CD4-positive, CD25-positive, alpha-beta regulatory T cell (primary cell): ENCODE measurements at regions not wholly inside any gene's neighbourhood (a gene's known extent, or its start where the extent isn't known, plus 50 kb on each side); places are given as distances from the start of the nearest gene placed in this dataset.

Experiments
- ATAC-seq, 2 donors: fragments of 150-1000 bp; cut with Tn5 transposase; one replicate each; pipeline ENCODE4 v1.10.0; 2021; ENCODE audit warnings: low read depth in 2 of 2, moderate number of reproducible peaks in 2 of 2, moderate library complexity in 1 of 2
- DNase-seq, 3 donors: peaks; one replicate each; pipeline versions ENCODE4 v3.0.0 to v3.0.0-alpha.2; 2012 to 2022; ENCODE audit warnings: mixed read lengths in 1 of 3
- H3K27ac ChIP-seq: one replicate; pipeline ENCODE4 v1.7.0; 2013; ENCODE audit warnings: mild to moderate bottlenecking, low read length; ENCODE audit not compliant: insufficient read depth, poor library complexity, severe bottlenecking
- H3K27me3 ChIP-seq: one replicate; pipeline ENCODE4 v1.7.0; 2013; ENCODE audit warnings: low read length; ENCODE audit not compliant: control insufficient read depth, insufficient read depth
- H3K36me3 ChIP-seq: one replicate; pipeline ENCODE4 v1.7.0; 2013; ENCODE audit warnings: mild to moderate bottlenecking, low read length, moderate library complexity; ENCODE audit not compliant: control insufficient read depth, insufficient read depth
- H3K4me1 ChIP-seq: 2 replicates; pipeline ENCODE4 v1.7.0; 2013; ENCODE audit warnings: mild to moderate bottlenecking, low read length; ENCODE audit not compliant: insufficient read depth, control insufficient read depth, poor library complexity, severe bottlenecking
- H3K4me3 ChIP-seq: one replicate; pipeline ENCODE4 v1.7.0; 2013; ENCODE audit warnings: low read depth, mild to moderate bottlenecking, low read length, moderate library complexity
- H3K9me3 ChIP-seq, 2 experiments: 1 replicate in 1 of 2; 2 replicates in 1 of 2; pipeline ENCODE4 v1.7.0; 2013; ENCODE audit warnings: low read length in 2 of 2, mild to moderate bottlenecking in 1 of 2, moderate library complexity in 1 of 2; ENCODE audit not compliant: control insufficient read depth in 2 of 2
- H3K27ac Mint-ChIP-seq, 3 donors: one replicate each; pipeline ENCODE4 v1.8.0; 2020 to 2022; ENCODE audit warnings: mild to moderate bottlenecking in 3 of 3, mixed read lengths in 3 of 3, moderate library complexity in 2 of 3
- H3K27me3 Mint-ChIP-seq: one replicate; pipeline ENCODE4 v1.8.0; 2022; ENCODE audit warnings: mild to moderate bottlenecking, mixed read lengths
- H3K36me3 Mint-ChIP-seq: one replicate; pipeline ENCODE4 v1.8.0; 2020; ENCODE audit warnings: mixed read lengths
- H3K4me1 Mint-ChIP-seq, 4 donors: one replicate each; pipeline ENCODE4 v1.8.0; 2020 to 2022; ENCODE audit warnings: mixed read lengths in 4 of 4, mild to moderate bottlenecking in 1 of 4
- H3K4me3 Mint-ChIP-seq, 4 donors: one replicate each; pipeline ENCODE4 v1.8.0; 2020 to 2022; ENCODE audit warnings: mild to moderate bottlenecking in 4 of 4, mixed read lengths in 4 of 4, moderate library complexity in 3 of 4
- H3K9me3 Mint-ChIP-seq, 7 donors: one replicate each; pipeline ENCODE4 v1.8.0; 2020 to 2022; ENCODE audit warnings: mixed read lengths in 7 of 7, mild to moderate bottlenecking in 3 of 7, moderate library complexity in 2 of 7

DNA sequence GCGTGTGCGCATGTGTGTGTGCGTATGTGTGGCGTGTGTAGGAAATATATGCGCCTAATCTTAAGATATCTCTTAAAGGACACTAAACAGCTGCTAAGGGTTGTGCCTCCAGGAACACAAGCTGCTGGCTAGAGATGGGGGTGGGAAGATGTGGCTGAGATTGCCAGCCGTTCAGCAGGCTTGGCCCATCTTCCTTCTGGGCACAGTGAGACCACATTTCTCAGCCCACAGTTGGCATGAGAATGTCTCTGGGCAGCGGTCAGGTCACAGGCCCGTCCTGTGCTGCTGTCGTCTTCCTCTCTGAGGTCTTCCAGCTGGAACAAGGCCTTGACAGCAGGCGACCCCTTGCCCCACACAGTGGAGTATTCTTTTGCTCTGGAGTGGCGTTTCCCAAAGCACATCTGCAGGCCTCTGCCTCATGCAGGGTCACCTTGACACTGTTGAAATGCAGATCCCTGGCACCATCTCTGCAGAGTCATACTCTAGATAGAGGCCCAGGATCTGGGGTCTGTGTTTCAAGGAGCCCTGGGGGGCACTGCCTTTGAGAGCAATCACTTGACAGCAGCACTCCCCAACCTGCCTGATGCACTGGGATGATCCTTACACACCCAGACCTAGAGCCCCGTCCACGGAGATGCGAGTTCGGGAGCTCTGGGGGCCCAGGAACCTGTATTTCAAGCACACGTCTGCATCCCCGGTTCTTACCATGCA lies 335.5 kb upstream of the SFSWAP start:
- Histone ChIP-seq H3K4me3 (no peak overlapping the region), H3K4me1 (no peaks in the 10 kb centered on the region), H3K27ac (no peak overlapping the region), H3K36me3 (no peaks in the 10 kb centered on the region), H3K9me3 (no peaks in the 10 kb centered on the region), H3K27me3 (no peaks in the 10 kb centered on the region)
- H3K27ac Mint-ChIP-seq: no peak overlapping the region
- DNase-seq (no peak), ATAC-seq (no peak)
- no peaks in the 10 kb centered on the region for H3K9me3 Mint-ChIP-seq
- H3K27me3 Mint-ChIP-seq: no peaks in the 10 kb centered on the region
- H3K4me3 Mint-ChIP-seq: no peak overlapping the region
- no peaks in the 10 kb centered on the region for H3K36me3 Mint-ChIP-seq
- H3K4me1 Mint-ChIP-seq: no peaks in the 10 kb centered on the region

DNA sequence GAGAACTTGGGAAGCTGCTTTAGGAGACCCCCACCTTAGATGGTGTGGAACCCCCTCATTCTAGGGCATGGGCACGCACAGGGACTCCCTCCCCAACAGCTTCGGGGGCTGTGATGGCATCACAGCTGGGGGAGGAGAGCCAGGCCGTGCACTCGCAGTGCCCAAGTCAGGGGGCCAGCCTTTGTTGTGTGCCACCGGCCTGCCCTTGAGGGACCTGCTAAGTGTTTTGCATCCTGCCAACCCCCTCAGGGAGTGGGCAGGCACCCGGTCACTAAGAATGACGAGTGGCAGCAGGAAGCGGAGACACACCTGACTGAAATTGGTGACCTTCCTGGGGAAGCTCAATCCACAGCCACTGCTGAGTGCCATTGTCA lies 334.9 kb upstream of the SFSWAP start:
- Histone ChIP-seq H3K9me3 (no peaks in the 10 kb centered on the region), H3K27ac (no peak overlapping the region), H3K36me3 (no peaks in the 10 kb centered on the region), H3K4me3 (no peak overlapping the region), H3K27me3 (no peaks in the 10 kb centered on the region), H3K4me1 (no peaks in the 10 kb centered on the region)
- Mint-ChIP-seq H3K27me3 (no peaks in the 10 kb centered on the region), H3K4me3 (no peak overlapping the region), H3K4me1 (no peaks in the 10 kb centered on the region), H3K9me3 (no peaks in the 10 kb centered on the region), H3K27ac (no peak overlapping the region), H3K36me3 (no peaks in the 10 kb centered on the region)
- DNase-seq (no peak), ATAC-seq (no peak)

DNA sequence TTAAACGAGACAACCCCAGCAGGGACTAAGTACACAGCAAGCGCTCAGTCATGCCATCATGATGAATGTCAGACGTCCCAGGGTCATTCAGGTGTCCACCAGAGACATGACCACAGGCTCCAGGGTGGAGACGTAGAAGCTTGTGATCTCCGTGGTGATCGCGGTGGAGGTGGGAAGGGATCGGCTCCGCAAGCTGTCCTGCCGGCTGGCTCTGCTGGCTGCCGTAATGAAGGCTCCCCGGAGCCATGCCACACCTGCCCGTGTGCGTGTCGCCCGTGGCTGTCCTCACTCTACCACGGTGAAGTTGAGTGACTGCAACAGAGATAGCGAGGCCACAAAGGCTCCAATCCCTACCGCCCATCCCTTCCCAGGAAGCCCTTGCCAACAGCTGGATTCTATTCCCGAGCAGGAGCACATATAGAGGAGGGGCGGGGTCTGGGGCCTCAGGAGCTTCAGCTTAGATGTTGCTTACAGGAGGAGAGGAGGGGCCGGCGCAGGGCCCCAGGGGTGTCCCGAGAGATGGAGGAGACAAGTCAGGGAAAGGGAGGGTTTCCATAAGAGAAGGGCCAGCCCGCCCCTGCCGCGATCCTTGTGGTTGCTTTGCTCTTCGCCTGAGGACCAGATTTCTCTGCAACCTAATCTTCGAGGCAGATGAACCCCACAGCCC lies 332.6 kb upstream of the SFSWAP start:
- Histone ChIP-seq H3K9me3 (no peaks in the 10 kb centered on the region), H3K36me3 (no peaks in the 10 kb centered on the region), H3K4me1 (no peaks in the 10 kb centered on the region), H3K27me3 (no peaks in the 10 kb centered on the region), H3K27ac (no peak overlapping the region), H3K4me3 (no peak overlapping the region)
- Mint-ChIP-seq H3K27ac (no peak overlapping the region), H3K9me3 (no peaks in the 10 kb centered on the region), H3K4me3 (no peak overlapping the region), H3K36me3 (no peaks in the 10 kb centered on the region), H3K27me3 (peaks cover 1% of the 10 kb centered on the region), H3K4me1 (no peaks in the 10 kb centered on the region)
- ATAC-seq (no peak), DNase-seq (no peak)

DNA sequence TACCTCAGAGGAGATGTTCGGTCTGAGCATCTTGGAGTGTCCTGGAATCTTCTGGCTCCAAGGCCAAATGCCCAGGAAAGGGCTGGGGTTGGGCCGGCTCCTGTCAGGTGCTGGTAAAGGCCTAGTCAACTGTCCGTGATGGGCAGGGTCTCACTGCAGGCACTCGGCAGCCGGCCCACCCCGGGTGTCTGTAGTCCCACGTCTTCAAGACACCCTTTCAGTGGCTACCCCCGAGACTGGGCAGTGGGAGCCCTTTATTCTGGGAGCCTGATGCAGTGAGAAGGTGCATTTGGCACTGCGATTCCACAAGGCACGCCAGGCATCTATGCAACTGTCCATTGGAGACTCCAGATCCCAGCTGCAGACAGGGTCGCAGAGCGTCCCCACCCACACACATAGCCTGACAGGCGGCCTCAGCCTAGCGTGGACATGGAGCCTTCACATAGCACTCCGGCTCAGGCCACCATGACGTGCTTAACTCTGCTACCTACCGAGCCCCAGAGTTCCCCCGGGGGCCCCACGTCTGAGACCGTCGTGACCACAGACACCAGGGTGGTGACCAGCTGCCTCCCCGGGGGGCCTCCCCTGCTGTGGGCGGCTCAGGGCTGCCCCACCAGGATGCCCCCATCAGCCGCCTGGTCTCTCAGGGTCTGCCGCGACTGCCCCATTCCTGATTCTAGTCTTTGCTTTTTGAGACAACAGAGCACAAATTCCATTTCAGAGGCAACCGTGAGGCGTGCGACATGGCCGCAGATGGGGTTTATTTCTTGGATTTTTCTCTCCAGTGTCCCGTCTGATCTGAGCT lies 331.8 kb upstream of the SFSWAP start:
- H3K9me3 ChIP-seq: no peaks in the 10 kb centered on the region

DNA sequence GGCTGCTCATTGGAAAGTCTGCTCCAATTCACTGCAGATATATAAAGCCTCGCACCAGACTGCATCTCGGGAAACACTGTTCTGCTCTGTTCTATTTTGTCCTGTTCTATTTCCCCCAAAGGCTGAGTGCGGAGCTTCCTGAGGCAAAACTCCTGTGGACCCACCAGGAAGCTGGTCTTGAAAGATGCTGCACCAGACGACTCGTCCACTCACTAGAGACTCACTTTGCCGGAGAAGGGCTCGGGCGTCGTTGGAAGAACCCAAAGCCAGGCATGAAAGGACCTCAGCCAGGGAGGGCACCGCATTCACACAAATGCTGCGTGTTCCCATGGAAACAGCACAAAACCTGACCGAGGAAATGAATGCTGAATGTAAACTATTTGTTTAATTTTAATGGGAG lies 331.2 kb upstream of the SFSWAP start:
- H3K27ac ChIP-seq: no peak overlapping the region
- peaks cover 4% of the 10 kb centered on the region for H3K27me3 Mint-ChIP-seq
- no peaks in the 10 kb centered on the region for H3K36me3 Mint-ChIP-seq
- no peaks in the 10 kb centered on the region for H3K4me1 ChIP-seq
- no peak overlapping the region for H3K27ac Mint-ChIP-seq
- no peaks in the 10 kb centered on the region for H3K4me1 Mint-ChIP-seq
- no peaks in the 10 kb centered on the region for H3K9me3 ChIP-seq
- no peaks in the 10 kb centered on the region for H3K36me3 ChIP-seq
- ATAC-seq: no peak
- H3K4me3 Mint-ChIP-seq: no peak overlapping the region
- no peak overlapping the region for H3K4me3 ChIP-seq
- H3K27me3 ChIP-seq: no peaks in the 10 kb centered on the region
- H3K9me3 Mint-ChIP-seq: no peaks in the 10 kb centered on the region
- no peak for DNase-seq

More for the DNA sequence above, 331.8 kb upstream of the SFSWAP start:
- Histone ChIP-seq H3K4me1 (no peaks in the 10 kb centered on the region), H3K27ac (no peak overlapping the region), H3K4me3 (no peak overlapping the region), H3K27me3 (no peaks in the 10 kb centered on the region), H3K36me3 (no peaks in the 10 kb centered on the region)
- Mint-ChIP-seq H3K9me3 (no peaks in the 10 kb centered on the region), H3K27me3 (peaks cover 4% of the 10 kb centered on the region), H3K36me3 (no peaks in the 10 kb centered on the region), H3K4me3 (no peak overlapping the region), H3K27ac (no peak overlapping the region), H3K4me1 (no peaks in the 10 kb centered on the region)
- no peak for DNase-seq
- ATAC-seq: no peak

DNA sequence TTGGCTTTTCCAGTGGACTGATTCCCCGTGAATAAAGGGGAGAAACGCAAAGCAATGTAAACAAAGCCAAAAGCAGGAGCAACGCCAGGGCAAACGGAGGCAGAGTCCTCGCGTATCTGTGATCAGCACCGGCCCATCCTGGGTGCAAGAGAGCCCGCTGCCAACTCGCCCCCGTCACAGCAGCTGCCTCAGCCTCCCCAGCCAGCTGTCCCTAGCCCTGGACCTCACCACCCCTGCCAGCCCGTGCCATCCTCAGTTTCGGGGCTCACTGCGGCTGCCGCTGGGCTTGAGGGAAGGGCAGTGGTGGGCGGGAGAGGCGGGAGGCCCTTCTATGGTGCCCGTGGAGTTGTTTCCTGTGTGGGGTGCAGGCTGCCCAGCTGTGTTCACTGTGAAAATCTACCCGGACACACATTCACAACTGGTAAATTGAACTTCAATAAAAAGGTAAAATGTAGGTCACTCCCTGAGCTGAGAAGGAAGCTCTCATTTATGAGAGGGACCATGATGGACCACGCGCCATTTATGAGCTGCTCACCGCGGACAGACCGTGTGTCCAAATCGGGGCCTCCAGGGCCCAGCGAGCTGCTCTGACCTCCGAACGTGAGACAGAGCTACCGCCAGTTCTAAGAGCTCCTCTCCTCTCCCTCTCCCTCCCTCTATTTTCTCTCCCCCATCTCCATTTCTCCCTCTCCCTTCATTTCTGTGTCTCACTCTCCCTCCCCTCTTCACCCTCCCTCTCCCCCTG lies 330.5 kb upstream of the SFSWAP start:
- H3K4me3 Mint-ChIP-seq: no peak overlapping the region
- Histone ChIP-seq H3K27ac (no peak overlapping the region), H3K4me1 (no peaks in the 10 kb centered on the region), H3K36me3 (no peaks in the 10 kb centered on the region), H3K27me3 (no peaks in the 10 kb centered on the region), H3K9me3 (no peaks in the 10 kb centered on the region), H3K4me3 (no peak overlapping the region)
- no peaks in the 10 kb centered on the region for H3K36me3 Mint-ChIP-seq
- H3K27ac Mint-ChIP-seq: no peak overlapping the region
- H3K4me1 Mint-ChIP-seq: no peaks in the 10 kb centered on the region
- DNase-seq: no peak
- peaks cover 4% of the 10 kb centered on the region for H3K27me3 Mint-ChIP-seq
- no peaks in the 10 kb centered on the region for H3K9me3 Mint-ChIP-seq
- ATAC-seq: no peak

DNA sequence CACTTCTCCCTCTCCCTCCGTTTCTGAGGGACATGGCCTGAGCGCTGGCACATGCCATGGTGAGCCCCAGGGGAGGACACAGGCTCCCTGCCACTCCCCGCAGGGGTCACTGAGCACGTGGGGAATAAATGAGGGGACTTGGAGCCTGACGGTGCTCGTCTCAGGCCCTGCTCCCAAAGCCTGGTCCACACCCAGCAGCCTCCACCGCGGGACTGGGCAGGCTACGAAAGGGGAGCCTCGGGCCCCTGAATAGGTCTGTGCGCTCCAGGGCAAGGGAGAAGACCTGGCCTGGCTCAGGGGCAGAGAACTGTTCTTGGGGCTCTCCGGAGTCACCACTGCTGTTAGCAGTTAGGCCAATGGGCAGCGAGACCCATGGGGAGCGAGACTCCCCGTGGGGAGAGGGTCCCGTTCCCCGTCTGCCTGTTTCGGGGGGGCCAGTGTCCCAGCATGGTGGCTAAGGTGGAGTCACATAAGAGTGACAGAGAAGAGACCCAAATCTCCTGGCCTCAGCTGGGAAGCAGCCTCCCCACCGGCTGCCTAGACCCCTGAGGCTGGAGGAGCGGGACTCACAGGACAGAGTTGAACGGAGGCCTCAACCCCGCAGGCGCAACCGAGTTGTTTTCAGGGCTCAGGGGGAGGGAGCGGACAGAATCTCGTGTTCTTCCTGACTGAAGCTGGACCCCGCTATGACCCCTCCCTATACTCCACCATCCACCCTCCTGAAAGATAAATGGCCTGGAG lies 329.8 kb upstream of the SFSWAP start:
- H3K36me3 Mint-ChIP-seq: no peaks in the 10 kb centered on the region
- DNase-seq: no peak
- no peak overlapping the region for H3K4me3 Mint-ChIP-seq

More for the DNA sequence above, 329.8 kb upstream of the SFSWAP start:
- no peak for ATAC-seq
- H3K4me1 Mint-ChIP-seq: no peaks in the 10 kb centered on the region
- no peaks in the 10 kb centered on the region for H3K27me3 ChIP-seq
- H3K27me3 Mint-ChIP-seq: peaks cover 4% of the 10 kb centered on the region
- no peak overlapping the region for H3K27ac ChIP-seq
- no peaks in the 10 kb centered on the region for H3K9me3 Mint-ChIP-seq
- H3K27ac Mint-ChIP-seq: no peak overlapping the region
- H3K4me1 ChIP-seq: no peaks in the 10 kb centered on the region
- no peaks in the 10 kb centered on the region for H3K36me3 ChIP-seq
- H3K4me3 ChIP-seq: no peak overlapping the region
- H3K9me3 ChIP-seq: no peaks in the 10 kb centered on the region
